ENCODE measurements at regions not wholly inside any gene's neighbourhood (a gene's known extent, or its start where the extent isn't known, plus 50 kb on each side); places are given as distances from the start of the nearest gene placed in this dataset.

- no peak for TF ChIP-seq EZH2 (IDR thresholded peaks at IDR 0.05; ENCODE audit: low read length)
- no peak for TF ChIP-seq CTCF (optimal IDR thresholded peaks at IDR 0.05 in 1 of 3, IDR thresholded peaks at IDR 0.05 in 1 of 3, conservative IDR thresholded peaks at IDR 0.05 in 1 of 3; ENCODE audit: extremely low read depth in 1 of 3, insufficient read depth in 2 of 3, low read length in 3 of 3)
- Histone ChIP-seq H2AFZ (ENCODE audit: control insufficient read depth, low read length) (no peak overlapping the region), H3K9ac (ENCODE audit: control insufficient read depth, extremely low read depth, insufficient read depth, low read length) (no peak overlapping the region), H3K36me3 (ENCODE audit: control insufficient read depth in 2 of 2, extremely low read depth in 1 of 2, insufficient read depth in 2 of 2, low read length in 2 of 2) (no peaks in the 10 kb centered on the region), H3K9me1 (ENCODE audit: control insufficient read depth, extremely low read depth, insufficient read depth, low read length) (no peaks in the 10 kb centered on the region), H3K79me2 (ENCODE audit: control insufficient read depth, insufficient read depth, low read length) (no peaks in the 10 kb centered on the region), H4K20me1 (ENCODE audit: control insufficient read depth, extremely low read depth, insufficient read depth, low read length) (no peaks in the 10 kb centered on the region), H3K27ac (ENCODE audit: control insufficient read depth, insufficient read depth, low read length) (no peak overlapping the region), H3K4me3 (ENCODE audit: control insufficient read depth in 2 of 3, extremely low read depth in 1 of 3, insufficient read depth in 2 of 3, low read depth in 1 of 3, low read length in 3 of 3) (no peak overlapping the region), H3K27me3 (ENCODE audit: control insufficient read depth, extremely low read depth, insufficient read depth, low read length) (no peaks in the 10 kb centered on the region), H3K9me3 (ENCODE audit: control insufficient read depth, low read depth, low read length) (no peaks in the 10 kb centered on the region), H3K4me2 (ENCODE audit: control insufficient read depth, extremely low read depth, insufficient read depth, low read depth, low read length) (no peak overlapping the region), H3K4me1 (ENCODE audit: control insufficient read depth, extremely low read depth, insufficient read depth, low read length) (peaks cover 6% of the 10 kb centered on the region)
- dilution Hi-C loops (cut with MboI; ENCODE audit: extremely low pct_ligation_motif_present, low sequenced_read_pairs) = no loop called here
- DNase-seq (ENCODE audit: low read depth, low spot score) (no peak), FAIRE-seq (no peak)
These were observed 615.7 kb upstream of the NRP1 start for GRCh38 chr10:33950206-33950605.

- no peak for DNase-seq (ENCODE audit: low read depth, low spot score)
- Histone ChIP-seq H3K4me1 (ENCODE audit: control insufficient read depth, extremely low read depth, insufficient read depth, low read length) (no peaks in the 10 kb centered on the region), H3K36me3 (ENCODE audit: control insufficient read depth in 2 of 2, extremely low read depth in 1 of 2, insufficient read depth in 2 of 2, low read length in 2 of 2) (no peaks in the 10 kb centered on the region), H3K9ac (ENCODE audit: control insufficient read depth, extremely low read depth, insufficient read depth, low read length) (no peak overlapping the region), H3K27ac (ENCODE audit: control insufficient read depth, insufficient read depth, low read length) (no peak overlapping the region), H3K4me3 (ENCODE audit: control insufficient read depth in 2 of 3, extremely low read depth in 1 of 3, insufficient read depth in 2 of 3, low read depth in 1 of 3, low read length in 3 of 3) (no peak overlapping the region), H4K20me1 (ENCODE audit: control insufficient read depth, extremely low read depth, insufficient read depth, low read length) (no peaks in the 10 kb centered on the region), H3K9me1 (ENCODE audit: control insufficient read depth, extremely low read depth, insufficient read depth, low read length) (no peaks in the 10 kb centered on the region), H3K27me3 (ENCODE audit: control insufficient read depth, extremely low read depth, insufficient read depth, low read length) (no peaks in the 10 kb centered on the region), H3K4me2 (ENCODE audit: control insufficient read depth, extremely low read depth, insufficient read depth, low read depth, low read length) (no peak overlapping the region), H2AFZ (ENCODE audit: control insufficient read depth, low read length) (no peak overlapping the region), H3K9me3 (ENCODE audit: control insufficient read depth, low read depth, low read length) (no peaks in the 10 kb centered on the region), H3K79me2 (ENCODE audit: control insufficient read depth, insufficient read depth, low read length) (no peaks in the 10 kb centered on the region)
- dilution Hi-C loops (cut with MboI; ENCODE audit: extremely low pct_ligation_motif_present, low sequenced_read_pairs) = no loop called here
- FAIRE-seq = no peak
- no peak for TF ChIP-seq CTCF (optimal IDR thresholded peaks at IDR 0.05 in 1 of 3, IDR thresholded peaks at IDR 0.05 in 1 of 3, conservative IDR thresholded peaks at IDR 0.05 in 1 of 3; ENCODE audit: extremely low read depth in 1 of 3, insufficient read depth in 2 of 3, low read length in 3 of 3)
- no peak for TF ChIP-seq EZH2 (IDR thresholded peaks at IDR 0.05; ENCODE audit: low read length)
These were observed 613.1 kb upstream of the NRP1 start for GRCh38 chr10:33947544-33947943.

Measured in keratinocyte (primary cell).